Kidney (tissue), 13 donors: ENCODE measurements at regions not wholly inside any gene's neighbourhood (a gene's known extent, or its start where the extent isn't known, plus 50 kb on each side); places are given as distances from the start of the nearest gene placed in this dataset.
"Not testable (repeated sequence)": the region's sequence is repeated elsewhere in the genome, so short reads cannot be mapped to it uniquely, and the experiment has no call there.

ENCODE experiments used
- DNase-seq, 5 donors: peaks; one replicate each; pipeline ENCODE4 v3.0.0-alpha.2; 2013 to 2020
- FAIRE-seq: peaks from 2 replicates; lab custom pipeline; 2012; peaks lifted over from hg19 to GRCh38; lab: Jason Lieb, UNC
- H3K27ac ChIP-seq, 2 donors: one replicate each; pipeline ENCODE4 v1.7.0; 2013; ENCODE audit warnings: low read depth in 2 of 2, low read length in 2 of 2, inconsistent platforms in 1 of 2
- H3K27me3 ChIP-seq: one replicate; pipeline ENCODE4 v1.7.1; 2013; ENCODE audit warnings: low read length, inconsistent platforms; ENCODE audit not compliant: control insufficient read depth, insufficient read depth
- H3K36me3 ChIP-seq, 3 donors: one replicate each; pipeline versions ENCODE4 v1.7.0 to v1.7.1; 2013; ENCODE audit warnings: low read length in 3 of 3, control low read depth in 1 of 3, inconsistent platforms in 1 of 3; ENCODE audit not compliant: insufficient read depth in 3 of 3, control insufficient read depth in 2 of 3
- H3K4me1 ChIP-seq, 3 donors: one replicate each; pipeline versions ENCODE4 v1.7.0 to v1.7.1; 2013; ENCODE audit warnings: low read length in 3 of 3, inconsistent platforms in 1 of 3, low read depth in 1 of 3; ENCODE audit not compliant: control insufficient read depth in 2 of 3, insufficient read depth in 2 of 3
- H3K4me3 ChIP-seq, 3 donors: one replicate each; pipeline versions ENCODE4 v1.7.0 to v1.8.1; 2013; ENCODE audit warnings: low read length in 3 of 3, control low read depth in 1 of 3, inconsistent platforms in 1 of 3
- H3K9ac ChIP-seq, 3 donors: one replicate each; pipeline versions ENCODE4 v1.7.0 to v1.7.1; 2013; ENCODE audit warnings: low read length in 3 of 3, control low read depth in 1 of 3, inconsistent platforms in 1 of 3
- H3K9me3 ChIP-seq, 3 donors: one replicate each; pipeline versions ENCODE4 v1.7.0 to v1.7.1; 2013; ENCODE audit warnings: low read length in 3 of 3, control low read depth in 1 of 3, inconsistent platforms in 1 of 3; ENCODE audit not compliant: control insufficient read depth in 2 of 3, insufficient read depth in 1 of 3
- CTCF ChIP-seq: IDR thresholded peaks from 3 replicates; pipeline ENCODE4 v1.5.1; 2012; ENCODE audit warnings: mild to moderate bottlenecking, moderate library complexity, borderline replicate concordance; ENCODE audit not compliant: insufficient read depth; ENCODE audit errors: extremely low read depth
- intact Hi-C: fragments of 100-400 bp; cut with DNase I; formaldehyde crosslinking; loops from one replicate; pipeline ENCODE4 v1.11.1; 2022
- donor health status: control.
- donor health status: control.
- donor health status: control.
- donor health status: control.
- donor health status: control.
- donor health status: DM: yes; HTN: yes; CAD: no.
- donor health status: Normal renal cell carcinoma (clear cell type).

DNA sequence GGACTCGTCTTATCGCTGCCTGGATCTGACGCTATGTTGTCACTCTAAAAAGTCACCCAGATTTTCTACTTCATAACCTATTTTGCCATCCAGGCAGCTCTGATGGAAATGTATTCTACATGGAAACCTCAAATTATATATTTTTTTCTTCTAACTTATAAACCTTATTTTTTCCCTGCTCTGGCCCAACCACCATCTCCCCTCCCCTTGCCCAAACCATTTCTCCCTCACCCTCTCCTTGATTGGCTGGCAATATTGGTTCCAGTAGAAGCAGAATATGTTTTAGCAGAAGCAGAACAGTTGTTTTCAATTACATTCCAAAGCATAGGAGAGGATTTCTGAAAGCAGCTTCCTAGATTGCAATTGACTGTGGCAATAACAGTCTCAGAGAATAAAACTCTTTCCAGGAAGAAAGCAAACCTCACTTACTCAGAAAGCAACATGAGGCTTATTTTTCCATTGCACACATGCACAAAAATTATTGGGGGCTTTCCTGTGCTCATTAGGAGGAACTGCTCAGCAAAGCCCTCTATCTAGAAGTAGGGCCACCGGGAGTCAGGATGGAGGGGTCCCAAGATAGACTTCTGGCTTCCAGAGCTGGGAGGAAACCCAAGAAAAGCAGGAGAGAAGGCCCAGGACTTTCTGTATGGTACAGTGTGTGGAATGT is 191.8 kb downstream of the ESM1 start:
- no peak overlapping the region for H3K27ac ChIP-seq
- DNase-seq = peak in 1 of 5 donors; percentile 24
- FAIRE-seq = no peak
- no peaks in the 10 kb centered on the region for H3K27me3 ChIP-seq
- no peak overlapping the region for H3K4me3 ChIP-seq
- no peaks in the 10 kb centered on the region for H3K9me3 ChIP-seq
- TF ChIP-seq CTCF = no peak
- H3K4me1 ChIP-seq = no peaks in the 10 kb centered on the region
- no peak overlapping the region for H3K9ac ChIP-seq
- intact Hi-C loops = no loop called here
- no peaks in the 10 kb centered on the region for H3K36me3 ChIP-seq

- no peak overlapping the region for H3K9ac ChIP-seq
- no peak for TF ChIP-seq CTCF
- no peaks in the 10 kb centered on the region for H3K9me3 ChIP-seq
- H3K27me3 ChIP-seq = no peaks in the 10 kb centered on the region
- intact Hi-C loops = no loop called here
- FAIRE-seq (no peak), DNase-seq (no peak)
- H3K27ac ChIP-seq = no peak overlapping the region
- no peaks in the 10 kb centered on the region for H3K4me1 ChIP-seq
- no peak overlapping the region for H3K4me3 ChIP-seq
- H3K36me3 ChIP-seq = no peaks in the 10 kb centered on the region
Measured at GRCh38 chr5:54792611-54793404, 192.6 kb downstream of the ESM1 start.

GRCh38 chr5:54787910-54788309 is 197.5 kb downstream of the ESM1 start:
- intact Hi-C loops, H3K9ac ChIP-seq, H3K4me1 ChIP-seq, H3K36me3 ChIP-seq, H3K27ac ChIP-seq, H3K9me3 ChIP-seq, DNase-seq, FAIRE-seq, H3K4me3 ChIP-seq, H3K27me3 ChIP-seq: not testable (repeated sequence)
